ENCODE measurements at regions not wholly inside any gene's neighbourhood (a gene's known extent, or its start where the extent isn't known, plus 50 kb on each side); places are given as distances from the start of the nearest gene placed in this dataset.

DNA sequence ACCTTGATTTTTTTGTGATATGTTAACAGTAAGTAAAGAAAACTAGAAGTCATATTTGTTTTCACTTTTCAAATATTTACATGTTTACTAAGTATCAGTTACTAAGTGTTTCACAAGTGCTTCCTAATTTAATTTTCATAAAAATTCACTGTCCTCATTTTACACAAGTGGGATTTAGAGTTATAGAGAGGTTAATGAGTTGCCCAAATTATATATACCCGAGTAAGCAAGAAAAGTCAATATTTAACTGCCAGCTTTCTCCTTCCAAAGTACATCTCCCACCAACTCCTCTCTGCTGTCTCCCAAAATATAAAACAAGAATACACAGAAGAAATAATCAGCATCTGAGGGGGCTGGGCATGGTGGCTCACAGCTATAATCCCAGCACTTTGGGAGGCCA is 896.7 kb upstream of the ANO3 start:
- no peaks in the 10 kb centered on the region for H3K79me2 ChIP-seq (replicated peaks; ENCODE audit: insufficient read depth)
- Mint-ChIP-seq H3K36me3 (ENCODE audit: low read depth) (no peaks in the 10 kb centered on the region; the same call in 2 of the 3 replicates), H3K27me3 (ENCODE audit: insufficient read depth, low read depth, poor library complexity) (no peaks in the 10 kb centered on the region), H3K27ac (no peak overlapping the region), H3K4me3 (no peak overlapping the region), H3K4me1 (no peaks in the 10 kb centered on the region), H3K9me3 (no peaks in the 10 kb centered on the region)
- H2AFZ ChIP-seq: no peak overlapping the region
- DNase-seq (ENCODE audit: low spot score) (no peak), ATAC-seq (no peak)
- H3K4me1 ChIP-seq (ENCODE audit: insufficient read depth): no peaks in the 10 kb centered on the region
- H3F3A ChIP-seq (replicated peaks; ENCODE audit: low read depth): no peaks in the 10 kb centered on the region
- 0 out of 2 replicates have a peak, but pooled peaks cover 3% of the 10 kb centered on the region for H3K9me2 ChIP-seq (ENCODE audit: insufficient read depth)
- H3K27me3 ChIP-seq (ENCODE audit: insufficient read depth): no peaks in the 10 kb centered on the region
- H3K4me2 ChIP-seq: no peak overlapping the region
- H3K36me3 ChIP-seq (ENCODE audit: insufficient read depth): no peaks in the 10 kb centered on the region
- H4K20me1 ChIP-seq (replicated peaks; ENCODE audit: insufficient read depth): no peaks in the 10 kb centered on the region
- H3K27ac ChIP-seq (ENCODE audit: low read depth): no peak overlapping the region
- H3K4me3 ChIP-seq: no peak overlapping the region
- no peak for TF ChIP-seq EZH2phosphoT487 (IDR thresholded peaks at IDR 0.05; ENCODE audit: unreplicated experiment)
- no peak for TF ChIP-seq POLR2AphosphoS5 (IDR thresholded peaks at IDR 0.05; ENCODE audit: low read depth)
- TF ChIP-seq, protein P1, sequence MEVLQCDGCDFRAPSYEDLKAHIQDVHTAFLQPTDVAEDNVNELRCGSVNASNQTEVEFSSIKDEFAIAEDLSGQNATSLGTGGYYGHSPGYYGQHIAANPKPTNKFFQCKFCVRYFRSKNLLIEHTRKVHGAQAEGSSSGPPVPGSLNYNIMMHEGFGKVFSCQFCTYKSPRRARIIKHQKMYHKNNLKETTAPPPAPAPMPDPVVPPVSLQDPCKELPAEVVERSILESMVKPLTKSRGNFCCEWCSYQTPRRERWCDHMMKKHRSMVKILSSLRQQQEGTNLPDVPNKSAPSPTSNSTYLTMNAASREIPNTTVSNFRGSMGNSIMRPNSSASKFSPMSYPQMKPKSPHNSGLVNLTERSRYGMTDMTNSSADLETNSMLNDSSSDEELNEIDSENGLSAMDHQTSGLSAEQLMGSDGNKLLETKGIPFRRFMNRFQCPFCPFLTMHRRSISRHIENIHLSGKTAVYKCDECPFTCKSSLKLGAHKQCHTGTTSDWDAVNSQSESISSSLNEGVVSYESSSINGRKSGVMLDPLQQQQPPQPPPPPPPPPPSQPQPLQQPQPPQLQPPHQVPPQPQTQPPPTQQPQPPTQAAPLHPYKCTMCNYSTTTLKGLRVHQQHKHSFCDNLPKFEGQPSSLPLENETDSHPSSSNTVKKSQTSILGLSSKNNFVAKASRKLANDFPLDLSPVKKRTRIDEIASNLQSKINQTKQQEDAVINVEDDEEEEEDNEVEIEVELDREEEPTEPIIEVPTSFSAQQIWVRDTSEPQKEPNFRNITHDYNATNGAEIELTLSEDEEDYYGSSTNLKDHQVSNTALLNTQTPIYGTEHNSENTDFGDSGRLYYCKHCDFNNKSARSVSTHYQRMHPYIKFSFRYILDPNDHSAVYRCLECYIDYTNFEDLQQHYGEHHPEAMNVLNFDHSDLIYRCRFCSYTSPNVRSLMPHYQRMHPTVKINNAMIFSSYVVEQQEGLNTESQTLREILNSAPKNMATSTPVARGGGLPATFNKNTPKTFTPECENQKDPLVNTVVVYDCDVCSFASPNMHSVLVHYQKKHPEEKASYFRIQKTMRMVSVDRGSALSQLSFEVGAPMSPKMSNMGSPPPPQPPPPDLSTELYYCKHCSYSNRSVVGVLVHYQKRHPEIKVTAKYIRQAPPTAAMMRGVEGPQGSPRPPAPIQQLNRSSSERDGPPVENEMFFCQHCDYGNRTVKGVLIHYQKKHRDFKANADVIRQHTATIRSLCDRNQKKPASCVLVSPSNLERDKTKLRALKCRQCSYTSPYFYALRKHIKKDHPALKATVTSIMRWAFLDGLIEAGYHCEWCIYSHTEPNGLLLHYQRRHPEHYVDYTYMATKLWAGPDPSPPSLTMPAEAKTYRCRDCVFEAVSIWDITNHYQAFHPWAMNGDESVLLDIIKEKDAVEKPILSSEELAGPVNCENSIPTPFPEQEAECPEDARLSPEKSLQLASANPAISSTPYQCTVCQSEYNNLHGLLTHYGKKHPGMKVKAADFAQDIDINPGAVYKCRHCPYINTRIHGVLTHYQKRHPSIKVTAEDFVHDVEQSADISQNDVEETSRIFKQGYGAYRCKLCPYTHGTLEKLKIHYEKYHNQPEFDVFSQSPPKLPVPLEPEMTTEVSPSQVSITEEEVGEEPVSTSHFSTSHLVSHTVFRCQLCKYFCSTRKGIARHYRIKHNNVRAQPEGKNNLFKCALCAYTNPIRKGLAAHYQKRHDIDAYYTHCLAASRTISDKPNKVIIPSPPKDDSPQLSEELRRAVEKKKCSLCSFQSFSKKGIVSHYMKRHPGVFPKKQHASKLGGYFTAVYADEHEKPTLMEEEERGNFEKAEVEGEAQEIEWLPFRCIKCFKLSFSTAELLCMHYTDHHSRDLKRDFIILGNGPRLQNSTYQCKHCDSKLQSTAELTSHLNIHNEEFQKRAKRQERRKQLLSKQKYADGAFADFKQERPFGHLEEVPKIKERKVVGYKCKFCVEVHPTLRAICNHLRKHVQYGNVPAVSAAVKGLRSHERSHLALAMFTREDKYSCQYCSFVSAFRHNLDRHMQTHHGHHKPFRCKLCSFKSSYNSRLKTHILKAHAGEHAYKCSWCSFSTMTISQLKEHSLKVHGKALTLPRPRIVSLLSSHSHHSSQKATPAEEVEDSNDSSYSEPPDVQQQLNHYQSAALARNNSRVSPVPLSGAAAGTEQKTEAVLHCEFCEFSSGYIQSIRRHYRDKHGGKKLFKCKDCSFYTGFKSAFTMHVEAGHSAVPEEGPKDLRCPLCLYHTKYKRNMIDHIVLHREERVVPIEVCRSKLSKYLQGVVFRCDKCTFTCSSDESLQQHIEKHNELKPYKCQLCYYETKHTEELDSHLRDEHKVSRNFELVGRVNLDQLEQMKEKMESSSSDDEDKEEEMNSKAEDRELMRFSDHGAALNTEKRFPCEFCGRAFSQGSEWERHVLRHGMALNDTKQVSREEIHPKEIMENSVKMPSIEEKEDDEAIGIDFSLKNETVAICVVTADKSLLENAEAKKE (CRISPR knock-in tag; IDR thresholded peaks at IDR 0.05): no peak
- no peak for TF ChIP-seq STAT1 (IDR thresholded peaks at IDR 0.05; ENCODE audit: unreplicated experiment)
- no peak for TF ChIP-seq CREB1 (CRISPR knock-in tag; IDR thresholded peaks at IDR 0.05; ENCODE audit: low read depth)
- TF ChIP-seq EZH2 (IDR thresholded peaks at IDR 0.05; ENCODE audit: low read depth, unreplicated experiment): no peak
- TF ChIP-seq, protein P2, sequence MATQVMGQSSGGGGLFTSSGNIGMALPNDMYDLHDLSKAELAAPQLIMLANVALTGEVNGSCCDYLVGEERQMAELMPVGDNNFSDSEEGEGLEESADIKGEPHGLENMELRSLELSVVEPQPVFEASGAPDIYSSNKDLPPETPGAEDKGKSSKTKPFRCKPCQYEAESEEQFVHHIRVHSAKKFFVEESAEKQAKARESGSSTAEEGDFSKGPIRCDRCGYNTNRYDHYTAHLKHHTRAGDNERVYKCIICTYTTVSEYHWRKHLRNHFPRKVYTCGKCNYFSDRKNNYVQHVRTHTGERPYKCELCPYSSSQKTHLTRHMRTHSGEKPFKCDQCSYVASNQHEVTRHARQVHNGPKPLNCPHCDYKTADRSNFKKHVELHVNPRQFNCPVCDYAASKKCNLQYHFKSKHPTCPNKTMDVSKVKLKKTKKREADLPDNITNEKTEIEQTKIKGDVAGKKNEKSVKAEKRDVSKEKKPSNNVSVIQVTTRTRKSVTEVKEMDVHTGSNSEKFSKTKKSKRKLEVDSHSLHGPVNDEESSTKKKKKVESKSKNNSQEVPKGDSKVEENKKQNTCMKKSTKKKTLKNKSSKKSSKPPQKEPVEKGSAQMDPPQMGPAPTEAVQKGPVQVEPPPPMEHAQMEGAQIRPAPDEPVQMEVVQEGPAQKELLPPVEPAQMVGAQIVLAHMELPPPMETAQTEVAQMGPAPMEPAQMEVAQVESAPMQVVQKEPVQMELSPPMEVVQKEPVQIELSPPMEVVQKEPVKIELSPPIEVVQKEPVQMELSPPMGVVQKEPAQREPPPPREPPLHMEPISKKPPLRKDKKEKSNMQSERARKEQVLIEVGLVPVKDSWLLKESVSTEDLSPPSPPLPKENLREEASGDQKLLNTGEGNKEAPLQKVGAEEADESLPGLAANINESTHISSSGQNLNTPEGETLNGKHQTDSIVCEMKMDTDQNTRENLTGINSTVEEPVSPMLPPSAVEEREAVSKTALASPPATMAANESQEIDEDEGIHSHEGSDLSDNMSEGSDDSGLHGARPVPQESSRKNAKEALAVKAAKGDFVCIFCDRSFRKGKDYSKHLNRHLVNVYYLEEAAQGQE (IDR thresholded peaks at IDR 0.05; ENCODE audit: unreplicated experiment): no peak

Measured in GM23338 (cell line).